HUDEP-2 (cell line): ENCODE measurements at regions not wholly inside any gene's neighbourhood (a gene's known extent, or its start where the extent isn't known, plus 50 kb on each side); places are given as distances from the start of the nearest gene placed in this dataset.
"Not testable (repeated sequence)": the region's sequence is repeated elsewhere in the genome, so short reads cannot be mapped to it uniquely, and the experiment has no call there.

Experiments used
- DNase-seq, 76 experiments: peaks; one replicate each; lab custom pipeline; 2025; ENCODE audit not compliant: unreplicated experiment in 76 of 76; lab: John Stamatoyannopoulos, UW

GRCh38 chrX:131696989-131697388, 153.1 kb downstream of the OR13H1 start:
- not testable (repeated sequence) for DNase-seq

GRCh38 chrX:131703646-131704045, 159.8 kb downstream of the OR13H1 start:
- no peak for DNase-seq

GRCh38 chrX:131704136-131704695, 160.3 kb downstream of the OR13H1 start:
- DNase-seq: no peak

- DNase-seq: no peak
These were observed 165.7 kb downstream of the OR13H1 start for GRCh38 chrX:131709553-131709952.

GRCh38 chrX:131711478-131711867, 167.6 kb downstream of the OR13H1 start:
- no peak for DNase-seq

GRCh38 chrX:131723646-131724045, 179.8 kb downstream of the OR13H1 start:
- DNase-seq: no peak

GRCh38 chrX:131724292-131724691, 180.4 kb downstream of the OR13H1 start:
- DNase-seq: no peak

- no peak for DNase-seq
These were observed 181.3 kb downstream of the OR13H1 start for GRCh38 chrX:131725001-131725654.

GRCh38 chrX:131727778-131728177, 183.9 kb downstream of the OR13H1 start:
- DNase-seq: no peak

- no peak for DNase-seq
These were observed 184.6 kb downstream of the OR13H1 start for GRCh38 chrX:131728295-131729145.

GRCh38 chrX:131729295-131729694, 185.4 kb downstream of the OR13H1 start:
- no peak for DNase-seq

GRCh38 chrX:131734621-131735020, 190.7 kb downstream of the OR13H1 start:
- no peak for DNase-seq

GRCh38 chrX:131735127-131735526, 191.3 kb downstream of the OR13H1 start:
- no peak for DNase-seq

- no peak for DNase-seq
These were observed 195.9 kb downstream of the OR13H1 start for GRCh38 chrX:131739823-131740222.

GRCh38 chrX:131741103-131741581, 197.3 kb downstream of the OR13H1 start:
- no peak for DNase-seq

GRCh38 chrX:131745942-131746489, 202.1 kb downstream of the OR13H1 start:
- DNase-seq: no peak

- DNase-seq: no peak
These were observed 202.7 kb downstream of the OR13H1 start for GRCh38 chrX:131746491-131746968.

- DNase-seq: no peak
These were observed 203.3 kb downstream of the OR13H1 start for GRCh38 chrX:131747173-131747572.

- DNase-seq: no peak
These were observed 208.8 kb downstream of the OR13H1 start for GRCh38 chrX:131752493-131753198.

GRCh38 chrX:131762802-131763234, 218.9 kb downstream of the OR13H1 start:
- DNase-seq: no peak

GRCh38 chrX:131763674-131764073, 219.8 kb downstream of the OR13H1 start:
- DNase-seq: no peak
